AG04450 (cell line): ENCODE measurements at regions not wholly inside any gene's neighbourhood (a gene's known extent, or its start where the extent isn't known, plus 50 kb on each side); places are given as distances from the start of the nearest gene placed in this dataset.

ENCODE experiments used
- CTCF ChIA-PET: fragments of 300-600, 350-600 bp; formaldehyde crosslinking; extraction: SDS; loops from one replicate; lab custom pipeline; 2022; ENCODE audit warnings: antibody characterized with exemption, inconsistent platforms; lab: Charles Lee
- POLR2A ChIA-PET: fragments of 350-600 bp; formaldehyde crosslinking; extraction: SDS; loops from one replicate; lab custom pipeline; 2021; ENCODE audit warnings: antibody characterized with exemption, inconsistent platforms; lab: Yijun Ruan, JAX
- DNase-seq: peaks from one replicate; pipeline ENCODE4 v3.0.0-alpha.2; 2011; ENCODE audit warnings: low read depth, low spot score
- H3K27ac ChIP-seq: one replicate; pipeline ENCODE4 v1.5.1; 2012; ENCODE audit warnings: low read depth, low read length, control low read depth
- H3K27me3 ChIP-seq: one replicate; pipeline ENCODE4 v1.6.0; 2012; ENCODE audit warnings: low read length; ENCODE audit not compliant: control insufficient read depth, insufficient read depth
- H3K4me3 ChIP-seq: 2 replicates; pipeline ENCODE4 v1.5.1; 2011; ENCODE audit warnings: mild to moderate bottlenecking, low read depth, low read length, control low read depth
- H3K9me3 ChIP-seq: 2 replicates; pipeline ENCODE4 v1.5.1; 2012; ENCODE audit warnings: low read length; ENCODE audit not compliant: control insufficient read depth, insufficient read depth
- CTCF ChIP-seq: IDR thresholded peaks from 2 replicates; pipeline ENCODE4 v1.5.1; 2011; ENCODE audit warnings: low read depth, low read length, control low read depth, inconsistent platforms

- peaks cover 9% of the 10 kb centered on the region; the same call in 1 of the 2 replicates for H3K9me3 ChIP-seq
- H3K27me3 ChIP-seq, result peaks cover 7% of the 10 kb centered on the region
- no peak for TF ChIP-seq CTCF
- H3K4me3 ChIP-seq, result no peak overlapping the region
- ChIA-PET CTCF (no interaction called here), POLR2A (no interaction called here)
- DNase-seq, result no peak
- no peak overlapping the region for H3K27ac ChIP-seq
Observed at GRCh38 chr13:46486270-46486669, 66.7 kb upstream of the LRCH1 start.

GRCh38 chr13:46484561-46484960 is 68.4 kb upstream of the LRCH1 start:
- POLR2A ChIA-PET, result no interaction called here
- CTCF ChIA-PET, result interaction anchor here (0.7 kb wide), 1 partner anchor 279 kb away, joined by 4 read pairs; no protein-coding TSS in a partner anchor
- Histone ChIP-seq H3K27me3 (peaks cover 5% of the 10 kb centered on the region), H3K4me3 (no peak overlapping the region), H3K9me3 (peaks cover 9% of the 10 kb centered on the region; the same call in 1 of the 2 replicates), H3K27ac (no peak overlapping the region)
- TF ChIP-seq CTCF, result no peak
- no peak for DNase-seq

GRCh38 chr13:46481166-46481565 is 71.8 kb upstream of the LRCH1 start:
- Histone ChIP-seq H3K4me3 (no peak overlapping the region), H3K27ac (no peak overlapping the region), H3K27me3 (peaks cover 5% of the 10 kb centered on the region), H3K9me3 (peaks cover 8% of the 10 kb centered on the region; the same call in 1 of the 2 replicates)
- ChIA-PET CTCF (no interaction called here), POLR2A (no interaction called here)
- no peak for TF ChIP-seq CTCF
- no peak for DNase-seq

GRCh38 chr13:46480131-46480530 is 72.8 kb upstream of the LRCH1 start:
- POLR2A ChIA-PET, result no interaction called here

GRCh38 chr13:46479691-46480090 is 73.3 kb upstream of the LRCH1 start:
- no peak for DNase-seq
- POLR2A ChIA-PET, result no interaction called here
- CTCF ChIA-PET, result no interaction called here

More at GRCh38 chr13:46480131-46480530, 72.8 kb upstream of the LRCH1 start:
- DNase-seq, result no peak
- no peak for TF ChIP-seq CTCF
- Histone ChIP-seq H3K4me3 (no peak overlapping the region), H3K27ac (no peak overlapping the region), H3K27me3 (peaks cover 5% of the 10 kb centered on the region), H3K9me3 (peaks cover 6% of the 10 kb centered on the region; the same call in 1 of the 2 replicates)
- CTCF ChIA-PET, result no interaction called here

More at GRCh38 chr13:46479691-46480090, 73.3 kb upstream of the LRCH1 start:
- TF ChIP-seq CTCF, result no peak
- peaks cover 5% of the 10 kb centered on the region for H3K27me3 ChIP-seq
- H3K27ac ChIP-seq, result no peak overlapping the region
- peaks cover 3% of the 10 kb centered on the region; the same call in 1 of the 2 replicates for H3K9me3 ChIP-seq
- H3K4me3 ChIP-seq, result no peak overlapping the region
